Loucy (cell line): ENCODE measurements at regions not wholly inside any gene's neighbourhood (a gene's known extent, or its start where the extent isn't known, plus 50 kb on each side); places are given as distances from the start of the nearest gene placed in this dataset.

ENCODE experiments used
- H2AFZ ChIP-seq: fragments of 200-600 bp; sonication (generic); 2 replicates; pipeline ENCODE4 v1.6.0; 2016; ENCODE audit warnings: antibody characterized with exemption, mild to moderate bottlenecking, low read length, moderate library complexity
- H3F3A ChIP-seq: fragments of 200-600 bp; 2 replicates; pipeline ENCODE4 v1.6.0; 2016; ENCODE audit warnings: antibody characterized with exemption, low read depth, mild to moderate bottlenecking
- H3K27me3 ChIP-seq: fragments of 200-600 bp; sonication (generic); 2 replicates; pipeline ENCODE4 v1.6.1; 2014; ENCODE audit warnings: low read length, mild to moderate bottlenecking; ENCODE audit not compliant: insufficient read depth, poor library complexity, severe bottlenecking
- H3K36me3 ChIP-seq: fragments of 200-600 bp; sonication (generic); 2 replicates; pipeline ENCODE4 v1.6.1; 2016; ENCODE audit warnings: low read length; ENCODE audit not compliant: insufficient read depth
- H3K4me1 ChIP-seq: fragments of 200-600 bp; sonication (generic); 2 replicates; pipeline ENCODE4 v1.5.1; 2014; ENCODE audit warnings: low read length, mild to moderate bottlenecking; ENCODE audit not compliant: insufficient read depth, poor library complexity, severe bottlenecking
- H3K4me2 ChIP-seq: fragments of 200-600 bp; sonication (generic); 2 replicates; pipeline ENCODE4 v1.6.0; 2014; ENCODE audit warnings: antibody characterized with exemption, low read length, low read depth, mild to moderate bottlenecking; ENCODE audit not compliant: poor library complexity, severe bottlenecking
- H3K4me3 ChIP-seq: fragments of 200-600 bp; sonication (generic); 2 replicates; pipeline ENCODE4 v1.5.1; 2014; ENCODE audit warnings: low read length, mild to moderate bottlenecking, mixed read lengths; ENCODE audit not compliant: poor library complexity, severe bottlenecking
- H3K79me2 ChIP-seq: fragments of 200-600 bp; sonication (generic); 2 replicates; pipeline ENCODE4 v1.6.1; 2014; ENCODE audit warnings: low read length; ENCODE audit not compliant: insufficient read depth
- H3K9ac ChIP-seq: fragments of 200-600 bp; sonication (generic); 2 replicates; pipeline ENCODE4 v1.6.0; 2014; ENCODE audit warnings: mild to moderate bottlenecking, low read depth, low read length, moderate library complexity; ENCODE audit not compliant: poor library complexity, severe bottlenecking
- H3K9me2 ChIP-seq: fragments of 200-600 bp; sonication (generic); replicated peaks from 2 replicates; pipeline ENCODE4 v1.6.1; 2016; ENCODE audit warnings: low read depth, low read length, mixed read lengths
- H3K9me3 ChIP-seq: fragments of 200-600 bp; sonication (generic); 2 replicates; pipeline ENCODE4 v1.6.1; 2014; ENCODE audit warnings: mild to moderate bottlenecking, antibody characterized with exemption, low read length, low read depth; ENCODE audit not compliant: insufficient read depth
- H4K20me1 ChIP-seq: fragments of 200-600 bp; sonication (generic); 2 replicates; pipeline ENCODE4 v1.6.0; 2014; ENCODE audit warnings: antibody characterized with exemption, low read length, mild to moderate bottlenecking; ENCODE audit not compliant: insufficient read depth, poor library complexity, severe bottlenecking
- CTCF ChIP-seq: fragments of 200-600 bp; sonication (generic); conservative IDR thresholded peaks from 2 replicates; pipeline ENCODE4 v1.5.1; 2014; ENCODE audit warnings: mild to moderate bottlenecking, antibody characterized with exemption, low read length
- EZH2phosphoT487 ChIP-seq: fragments of 200-600 bp; IDR thresholded peaks from 2 replicates; pipeline ENCODE4 v1.6.1; 2018; ENCODE audit warnings: antibody characterized with exemption, mild to moderate bottlenecking, moderate library complexity, borderline replicate concordance

- Histone ChIP-seq H3K36me3 (no peaks in the 10 kb centered on the region), H3K9me2 (no peaks in the 10 kb centered on the region), H3K9me3 (no peaks in the 10 kb centered on the region), H3K4me3 (no peak overlapping the region), H3F3A (no peaks in the 10 kb centered on the region), H4K20me1 (no peaks in the 10 kb centered on the region), H3K9ac (no peak overlapping the region), H3K79me2 (no peaks in the 10 kb centered on the region), H3K27me3 (no peaks in the 10 kb centered on the region), H2AFZ (no peak overlapping the region), H3K4me1 (peaks cover 7% of the 10 kb centered on the region), H3K4me2 (no peak overlapping the region)
- TF ChIP-seq CTCF (no peak), EZH2phosphoT487 (no peak)
Measured at GRCh38 chr3:59381282-59381681, 331.5 kb upstream of the CFAP20DC start.

GRCh38 chr3:59380146-59380545, 330.3 kb upstream of the CFAP20DC start:
- Histone ChIP-seq H3K9me3 (no peaks in the 10 kb centered on the region), H3K9ac (no peak overlapping the region), H4K20me1 (no peaks in the 10 kb centered on the region), H2AFZ (no peak overlapping the region), H3K9me2 (no peaks in the 10 kb centered on the region), H3K79me2 (no peaks in the 10 kb centered on the region), H3K36me3 (no peaks in the 10 kb centered on the region), H3K27me3 (no peaks in the 10 kb centered on the region), H3K4me1 (peaks cover 7% of the 10 kb centered on the region), H3K4me3 (no peak overlapping the region), H3F3A (no peaks in the 10 kb centered on the region), H3K4me2 (no peak overlapping the region)
- no peak for TF ChIP-seq EZH2phosphoT487
- TF ChIP-seq CTCF = no peak

- Histone ChIP-seq H4K20me1 (no peaks in the 10 kb centered on the region), H3K36me3 (no peaks in the 10 kb centered on the region), H3K4me2 (no peak overlapping the region), H3K79me2 (no peaks in the 10 kb centered on the region), H3K9me3 (no peaks in the 10 kb centered on the region), H2AFZ (no peak overlapping the region), H3K4me3 (no peak overlapping the region), H3F3A (no peaks in the 10 kb centered on the region), H3K9me2 (no peaks in the 10 kb centered on the region), H3K4me1 (no peaks in the 10 kb centered on the region), H3K9ac (no peak overlapping the region), H3K27me3 (no peaks in the 10 kb centered on the region)
- no peak for TF ChIP-seq EZH2phosphoT487
- no peak for TF ChIP-seq CTCF
Measured at GRCh38 chr3:59374818-59375211, 325.0 kb upstream of the CFAP20DC start.
